ENCODE measurements at regions not wholly inside any gene's neighbourhood (a gene's known extent, or its start where the extent isn't known, plus 50 kb on each side); places are given as distances from the start of the nearest gene placed in this dataset.

DNA sequence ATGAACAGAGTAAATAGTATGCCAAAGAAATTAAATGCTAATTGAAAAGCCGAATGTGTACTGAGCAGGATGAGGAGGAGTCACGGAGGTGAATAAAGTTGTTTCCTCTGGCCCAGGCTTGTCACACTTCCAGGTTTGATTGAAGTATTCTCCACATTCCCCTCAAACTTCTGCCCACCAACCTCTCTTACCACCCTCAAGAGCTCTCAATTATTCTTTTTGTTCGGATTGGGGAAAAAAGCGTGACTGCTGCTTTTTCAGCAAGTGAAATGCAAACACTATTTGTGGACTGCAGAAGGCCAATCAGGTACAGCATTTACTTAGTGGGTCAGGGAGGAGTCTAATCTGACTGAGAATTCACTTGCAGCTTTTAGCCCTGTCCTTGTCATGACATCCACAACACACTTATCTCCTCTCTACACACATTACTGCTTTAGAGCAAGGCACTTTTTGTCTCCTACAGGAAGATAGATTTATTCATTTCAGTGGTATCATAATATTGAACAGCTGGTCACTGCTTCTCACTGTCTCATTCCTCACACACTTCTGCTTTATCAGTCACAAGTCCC lies 375.6 kb upstream of the PRMT6 start:
- Histone ChIP-seq H3K27ac (no peak overlapping the region), H3K9me3 (no peaks in the 10 kb centered on the region), H3K36me3 (no peaks in the 10 kb centered on the region), H3K4me3 (no peak overlapping the region), H3K27me3 (no peaks in the 10 kb centered on the region), H3K4me1 (no peaks in the 10 kb centered on the region)
- intact Hi-C loops (cut with DNase I): no loop called here
- TF ChIP-seq, protein P1, sequence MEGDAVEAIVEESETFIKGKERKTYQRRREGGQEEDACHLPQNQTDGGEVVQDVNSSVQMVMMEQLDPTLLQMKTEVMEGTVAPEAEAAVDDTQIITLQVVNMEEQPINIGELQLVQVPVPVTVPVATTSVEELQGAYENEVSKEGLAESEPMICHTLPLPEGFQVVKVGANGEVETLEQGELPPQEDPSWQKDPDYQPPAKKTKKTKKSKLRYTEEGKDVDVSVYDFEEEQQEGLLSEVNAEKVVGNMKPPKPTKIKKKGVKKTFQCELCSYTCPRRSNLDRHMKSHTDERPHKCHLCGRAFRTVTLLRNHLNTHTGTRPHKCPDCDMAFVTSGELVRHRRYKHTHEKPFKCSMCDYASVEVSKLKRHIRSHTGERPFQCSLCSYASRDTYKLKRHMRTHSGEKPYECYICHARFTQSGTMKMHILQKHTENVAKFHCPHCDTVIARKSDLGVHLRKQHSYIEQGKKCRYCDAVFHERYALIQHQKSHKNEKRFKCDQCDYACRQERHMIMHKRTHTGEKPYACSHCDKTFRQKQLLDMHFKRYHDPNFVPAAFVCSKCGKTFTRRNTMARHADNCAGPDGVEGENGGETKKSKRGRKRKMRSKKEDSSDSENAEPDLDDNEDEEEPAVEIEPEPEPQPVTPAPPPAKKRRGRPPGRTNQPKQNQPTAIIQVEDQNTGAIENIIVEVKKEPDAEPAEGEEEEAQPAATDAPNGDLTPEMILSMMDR (IDR thresholded peaks at IDR 0.05): no peak
- no peak for TF ChIP-seq POLR2A (IDR thresholded peaks at IDR 0.05)
- TF ChIP-seq POLR2AphosphoS5 (IDR thresholded peaks at IDR 0.05; ENCODE audit: insufficient read depth in 1 of 2, low read depth in 1 of 2): no peak
- no peak for DNase-seq (ENCODE audit: extremely low spot score in 2 of 2)

GRCh38 chr1:106681939-106682522 lies 374.4 kb upstream of the PRMT6 start:
- Histone ChIP-seq H3K9me3 (no peaks in the 10 kb centered on the region), H3K27ac (no peak overlapping the region), H3K36me3 (no peaks in the 10 kb centered on the region), H3K4me3 (no peak overlapping the region), H3K4me1 (no peaks in the 10 kb centered on the region), H3K27me3 (no peaks in the 10 kb centered on the region)
- no peak for DNase-seq (ENCODE audit: extremely low spot score in 2 of 2)
- no peak for TF ChIP-seq POLR2AphosphoS5 (IDR thresholded peaks at IDR 0.05; ENCODE audit: insufficient read depth in 1 of 2, low read depth in 1 of 2)
- TF ChIP-seq POLR2A (IDR thresholded peaks at IDR 0.05): no peak
- TF ChIP-seq, protein P1 (IDR thresholded peaks at IDR 0.05): no peak
- intact Hi-C loops (cut with DNase I): no loop called here

- H3K27ac ChIP-seq: no peak overlapping the region
- no peak for DNase-seq (ENCODE audit: extremely low spot score in 2 of 2)
- intact Hi-C loops (cut with DNase I): no loop called here
Observed at GRCh38 chr1:106688446-106688845, 368.0 kb upstream of the PRMT6 start.

DNA sequence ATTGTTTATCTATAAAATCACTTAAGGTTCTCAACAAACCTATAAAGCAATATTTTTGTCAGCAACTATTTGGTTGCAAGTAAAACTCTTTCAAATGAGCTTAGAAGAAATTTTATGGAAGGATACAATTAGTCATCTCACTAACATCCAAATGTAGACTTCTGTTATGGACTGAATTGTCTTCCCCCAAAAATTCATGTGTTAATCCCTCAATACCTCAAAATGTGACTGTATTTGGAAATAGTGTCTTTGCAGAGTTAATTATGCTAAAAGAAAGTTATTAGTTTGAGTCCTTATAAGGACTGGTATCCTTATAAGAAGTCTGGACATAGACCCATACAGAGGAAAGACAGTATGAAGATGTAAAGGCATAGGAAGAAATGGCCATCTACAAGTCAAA lies 357.8 kb upstream of the PRMT6 start:
- no peaks in the 10 kb centered on the region for H3K9me3 ChIP-seq
- no peak for DNase-seq (ENCODE audit: extremely low spot score in 2 of 2)
- intact Hi-C loops (cut with DNase I): no loop called here
- H3K27ac ChIP-seq: no peak overlapping the region
- no peaks in the 10 kb centered on the region for H3K36me3 ChIP-seq
- H3K4me3 ChIP-seq: no peak overlapping the region
- no peaks in the 10 kb centered on the region for H3K4me1 ChIP-seq
- TF ChIP-seq, protein P1 (IDR thresholded peaks at IDR 0.05): no peak
- no peak for TF ChIP-seq POLR2A (IDR thresholded peaks at IDR 0.05)
- TF ChIP-seq POLR2AphosphoS5 (IDR thresholded peaks at IDR 0.05; ENCODE audit: insufficient read depth in 1 of 2, low read depth in 1 of 2): no peak
- H3K27me3 ChIP-seq: no peaks in the 10 kb centered on the region

More at GRCh38 chr1:106688446-106688845, 368.0 kb upstream of the PRMT6 start:
- TF ChIP-seq, protein P1 (IDR thresholded peaks at IDR 0.05): no peak
- TF ChIP-seq POLR2AphosphoS5 (IDR thresholded peaks at IDR 0.05; ENCODE audit: insufficient read depth in 1 of 2, low read depth in 1 of 2): no peak
- TF ChIP-seq POLR2A (IDR thresholded peaks at IDR 0.05): no peak
- Histone ChIP-seq H3K9me3 (no peaks in the 10 kb centered on the region), H3K4me1 (no peaks in the 10 kb centered on the region), H3K27me3 (no peaks in the 10 kb centered on the region), H3K4me3 (no peak overlapping the region), H3K36me3 (no peaks in the 10 kb centered on the region)

GRCh38 chr1:106699433-106699832 lies 357.0 kb upstream of the PRMT6 start:
- TF ChIP-seq POLR2AphosphoS5 (IDR thresholded peaks at IDR 0.05; ENCODE audit: insufficient read depth in 1 of 2, low read depth in 1 of 2) (no peak), POLR2A (IDR thresholded peaks at IDR 0.05) (no peak)
- TF ChIP-seq, protein P1 (IDR thresholded peaks at IDR 0.05): no peak
- Histone ChIP-seq H3K36me3 (no peaks in the 10 kb centered on the region), H3K9me3 (no peaks in the 10 kb centered on the region), H3K4me1 (no peaks in the 10 kb centered on the region), H3K4me3 (no peak overlapping the region), H3K27ac (no peak overlapping the region), H3K27me3 (no peaks in the 10 kb centered on the region)
- intact Hi-C loops (cut with DNase I): no loop called here
- DNase-seq (ENCODE audit: extremely low spot score in 2 of 2): no peak
